Neuronal stem cell (in vitro differentiated cells): ENCODE measurements at regions not wholly inside any gene's neighbourhood (a gene's known extent, or its start where the extent isn't known, plus 50 kb on each side); places are given as distances from the start of the nearest gene placed in this dataset.

Source experiments
- DNase-seq: peaks from one replicate; pipeline ENCODE4 v3.0.0-alpha.2; 2013; ENCODE audit warnings: low spot score
- H2AFZ ChIP-seq: one replicate; pipeline ENCODE4 v1.6.1; 2013; ENCODE audit warnings: mild to moderate bottlenecking, low read length, inconsistent platforms
- H2AK5ac ChIP-seq: 2 replicates; pipeline ENCODE4 v1.6.1; 2013; ENCODE audit warnings: low read depth, mild to moderate bottlenecking, inconsistent platforms, low read length, moderate library complexity, mixed read lengths
- H2BK120ac ChIP-seq: 2 replicates; pipeline ENCODE4 v1.6.1; 2013; ENCODE audit warnings: low read depth, mild to moderate bottlenecking, inconsistent platforms, low read length, moderate library complexity, mixed read lengths
- H2BK12ac ChIP-seq: one replicate; pipeline ENCODE4 v1.6.1; 2013; ENCODE audit warnings: low read length, inconsistent platforms
- H2BK15ac ChIP-seq: 2 replicates; pipeline ENCODE4 v1.6.1; 2013; ENCODE audit warnings: mild to moderate bottlenecking, low read length, inconsistent platforms, mixed read lengths
- H2BK5ac ChIP-seq: one replicate; pipeline ENCODE4 v1.6.1; 2013; ENCODE audit warnings: inconsistent platforms, mild to moderate bottlenecking, low read length, moderate library complexity
- H3K14ac ChIP-seq: one replicate; pipeline ENCODE4 v1.6.1; 2013; ENCODE audit warnings: low read length, inconsistent platforms
- H3K18ac ChIP-seq: 2 replicates; pipeline ENCODE4 v1.6.1; 2013; ENCODE audit warnings: low read length, inconsistent platforms
- H3K23ac ChIP-seq: 2 replicates; pipeline ENCODE4 v1.6.1; 2013; ENCODE audit warnings: low read depth, mild to moderate bottlenecking, mixed read lengths, low read length, inconsistent platforms; ENCODE audit not compliant: poor library complexity
- H3K27ac ChIP-seq: replicated peaks from 3 replicates; pipeline ENCODE4 v1.5.1; 2013; ENCODE audit warnings: low read length, inconsistent platforms
- H3K27me3 ChIP-seq, 3 experiments: 2 replicates each; pipeline ENCODE4 v1.6.1; 2013; ENCODE audit warnings: low read length in 3 of 3, mild to moderate bottlenecking in 2 of 3, inconsistent platforms in 1 of 3, low read depth in 1 of 3, mixed read lengths in 1 of 3, moderate library complexity in 1 of 3; ENCODE audit not compliant: control insufficient read depth in 3 of 3, insufficient read depth in 3 of 3
- H3K36me3 ChIP-seq, 2 donors: replicated peaks in 1 of 2; 2 replicates each; pipeline ENCODE4 v1.6.1; 2013; ENCODE audit warnings: low read length in 2 of 2; ENCODE audit not compliant: control insufficient read depth in 2 of 2, insufficient read depth in 2 of 2
- H3K4ac ChIP-seq: 2 replicates; pipeline ENCODE4 v1.6.1; 2013; ENCODE audit warnings: inconsistent platforms, mild to moderate bottlenecking, low read length, moderate library complexity
- H3K4me1 ChIP-seq, 2 donors: 1 replicate in 1 of 2; 2 replicates in 1 of 2; pipeline ENCODE4 v1.6.1; 2013; ENCODE audit warnings: low read length in 2 of 2, low read depth in 1 of 2; ENCODE audit not compliant: control insufficient read depth in 2 of 2, insufficient read depth in 1 of 2
- H3K4me2 ChIP-seq: one replicate; pipeline ENCODE4 v1.6.1; 2013; ENCODE audit warnings: mild to moderate bottlenecking, low read length, inconsistent platforms; ENCODE audit not compliant: insufficient read depth, poor library complexity, severe bottlenecking
- H3K4me3 ChIP-seq, 2 donors: 2 replicates each; pipeline ENCODE4 v1.5.1; 2013; ENCODE audit warnings: low read length in 2 of 2, mild to moderate bottlenecking in 2 of 2, inconsistent platforms in 1 of 2, moderate library complexity in 1 of 2
- H3K79me1 ChIP-seq: one replicate; pipeline ENCODE4 v1.6.1; 2013; ENCODE audit warnings: low read depth, mild to moderate bottlenecking, inconsistent platforms, low read length, moderate library complexity
- H3K9ac ChIP-seq: one replicate; pipeline ENCODE4 v1.6.1; 2013; ENCODE audit warnings: mild to moderate bottlenecking, low read depth, low read length, inconsistent platforms; ENCODE audit not compliant: poor library complexity
- H3K9me3 ChIP-seq, 2 donors: replicated peaks in 1 of 2; 2 replicates each; pipeline versions ENCODE3 to v1.6.1; 2013; ENCODE audit warnings: low read length in 2 of 2, mild to moderate bottlenecking in 2 of 2, inconsistent platforms in 1 of 2, low read depth in 1 of 2, mixed read lengths in 1 of 2, moderate library complexity in 1 of 2; ENCODE audit not compliant: control insufficient read depth in 2 of 2, insufficient read depth in 1 of 2
- H4K8ac ChIP-seq: one replicate; pipeline ENCODE4 v1.6.1; 2013; ENCODE audit warnings: low read depth, mild to moderate bottlenecking, inconsistent platforms, low read length, moderate library complexity
- H4K91ac ChIP-seq: one replicate; pipeline ENCODE4 v1.6.1; 2013; ENCODE audit warnings: low read length, low read depth, mild to moderate bottlenecking, inconsistent platforms; ENCODE audit not compliant: poor library complexity
- WGBS, 2 donors: extraction: QIAGEN DNeasy Blood & Tissue Kit; methylation state at CpG; one replicate each; pipeline ENCODE4 v1.1.7; 2013; ENCODE audit warnings: missing lambda C conversion rate in 2 of 2, mixed read lengths in 1 of 2; ENCODE audit not compliant: insufficient read length in 2 of 2, insufficient replicate concordance in 1 of 2; ENCODE audit errors: extremely low coverage in 2 of 2; 5-methylcytosine and 5-hydroxymethylcytosine counted together

DNA sequence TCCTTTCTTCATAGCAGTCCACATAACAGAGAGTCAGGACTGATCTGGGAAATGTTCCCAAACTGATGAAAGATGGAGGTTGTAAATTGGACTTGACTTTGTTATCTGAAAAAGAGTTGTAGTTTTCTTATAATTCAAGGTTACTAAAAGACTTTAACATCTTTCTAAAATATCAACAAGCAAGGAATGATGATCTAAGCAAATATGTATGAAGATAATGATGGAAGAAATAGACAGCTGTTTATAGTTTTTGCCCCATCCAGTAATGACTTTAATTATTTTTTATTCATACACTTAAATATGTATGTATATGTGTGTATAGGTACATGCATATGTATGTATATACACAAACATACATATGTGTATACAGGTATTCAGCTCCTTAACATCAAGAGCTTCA, 411.1 kb upstream of the SPOCK3 start:
- Histone ChIP-seq H3K18ac (no peak overlapping the region), H3K36me3 (no peaks in the 10 kb centered on the region), H3K23ac (no peak overlapping the region), H3K4me2 (no peak overlapping the region), H3K27me3 (no peaks in the 10 kb centered on the region), H2BK5ac (no peak overlapping the region), H3K27ac (no peak overlapping the region), H2BK12ac (no peak overlapping the region), H2BK15ac (no peak overlapping the region), H3K79me1 (no peaks in the 10 kb centered on the region), H3K9me3 (no peaks in the 10 kb centered on the region), H3K14ac (no peak overlapping the region), H3K4me1 (no peaks in the 10 kb centered on the region), H2AK5ac (no peak overlapping the region), H2BK120ac (no peak overlapping the region), H3K4me3 (no peak overlapping the region), H3K9ac (no peak overlapping the region), H3K4ac (no peak overlapping the region), H4K8ac (no peak overlapping the region), H4K91ac (no peak overlapping the region), H2AFZ (no peak overlapping the region)
- DNase-seq, result no peak

DNA sequence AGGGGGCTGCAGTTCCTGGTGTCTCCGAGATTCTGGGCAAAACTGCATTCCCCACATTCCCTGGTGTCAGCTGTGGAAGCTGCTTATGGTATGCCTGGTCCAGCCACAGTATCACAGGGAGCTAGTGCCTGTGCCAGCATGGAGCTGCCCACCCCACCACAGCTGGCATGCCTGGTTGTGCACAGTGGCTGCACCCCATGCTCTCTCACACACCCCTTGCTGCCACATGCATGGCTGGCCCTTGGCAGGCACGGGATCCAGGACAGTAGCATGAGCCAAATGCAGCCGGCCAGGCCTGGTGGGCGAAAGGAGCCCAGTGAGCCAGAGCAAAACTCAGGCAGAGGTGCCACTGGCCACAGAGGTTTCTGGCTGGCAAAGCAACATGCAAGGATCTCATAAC, 418.0 kb upstream of the SPOCK3 start:
- peaks cover 0 to 7% of the 10 kb centered on the region in 2 donors for H3K9me3 ChIP-seq
- H2BK12ac ChIP-seq, result no peak overlapping the region
- no peak overlapping the region for H2BK5ac ChIP-seq
- no peaks in the 10 kb centered on the region for H3K79me1 ChIP-seq
- H3K14ac ChIP-seq, result no peak overlapping the region
- H3K4ac ChIP-seq, result no peak overlapping the region
- no peak overlapping the region for H2BK120ac ChIP-seq
- H3K23ac ChIP-seq, result no peak overlapping the region
- H2AFZ ChIP-seq, result no peak overlapping the region
- DNase-seq, result no peak
- no peak overlapping the region for H4K91ac ChIP-seq
- H4K8ac ChIP-seq, result no peak overlapping the region
- no CpG with 5 or more reads among the region's 4 CpGs for WGBS, 2 donors
- no peak overlapping the region for H3K27ac ChIP-seq
- no peak overlapping the region for H2AK5ac ChIP-seq
- no peak overlapping the region for H3K4me3 ChIP-seq
- no peaks in the 10 kb centered on the region for H3K27me3 ChIP-seq
- no peak overlapping the region for H3K4me2 ChIP-seq
- no peaks in the 10 kb centered on the region for H3K4me1 ChIP-seq
- peak overlapping the region; percentile 52 for H3K18ac ChIP-seq
- H3K9ac ChIP-seq, result no peak overlapping the region
- H2BK15ac ChIP-seq, result no peak overlapping the region
- H3K36me3 ChIP-seq, result no peaks in the 10 kb centered on the region

DNA sequence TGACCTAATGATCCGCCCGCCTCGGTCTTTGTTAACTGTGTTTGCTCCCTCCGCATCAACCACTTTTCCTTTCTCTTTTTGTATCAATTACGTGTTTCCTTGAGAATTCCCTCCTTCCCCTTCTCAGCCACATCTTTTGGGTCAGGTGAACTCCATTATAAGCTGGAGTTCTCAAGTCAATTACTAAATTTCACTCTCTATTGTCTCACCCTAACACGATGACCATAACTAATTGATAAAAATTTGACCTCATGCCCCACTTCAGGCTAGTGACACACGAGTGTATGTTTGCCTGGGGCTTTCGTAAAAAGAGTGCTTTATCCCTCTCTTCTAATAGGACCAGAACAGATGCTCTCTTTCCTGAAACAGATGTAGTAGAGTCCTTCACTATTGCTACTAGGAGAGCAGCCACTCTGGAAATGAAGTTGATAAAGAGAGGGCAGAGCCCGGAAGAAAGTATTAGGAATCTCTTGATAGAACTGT, 403.6 kb upstream of the ANXA10 start:
- Histone ChIP-seq H3K4ac (no peak overlapping the region), H2AK5ac (no peak overlapping the region), H3K9ac (no peak overlapping the region), H2BK15ac (no peak overlapping the region), H3K27me3 (no peaks in the 10 kb centered on the region), H4K91ac (no peak overlapping the region), H4K8ac (no peak overlapping the region), H3K4me1 (no peaks in the 10 kb centered on the region), H2BK5ac (no peak overlapping the region), H3K4me2 (no peak overlapping the region), H2AFZ (no peak overlapping the region), H3K14ac (no peak overlapping the region), H3K79me1 (no peaks in the 10 kb centered on the region), H2BK120ac (no peak overlapping the region), H3K18ac (no peak overlapping the region), H3K23ac (no peak overlapping the region), H3K27ac (no peak overlapping the region), H3K4me3 (no peak overlapping the region), H2BK12ac (no peak overlapping the region), H3K36me3 (no peaks in the 10 kb centered on the region), H3K9me3 (no peaks in the 10 kb centered on the region)
- no peak for DNase-seq
- WGBS, 2 donors, result no CpG with 5 or more reads among the region's 9 CpGs

DNA sequence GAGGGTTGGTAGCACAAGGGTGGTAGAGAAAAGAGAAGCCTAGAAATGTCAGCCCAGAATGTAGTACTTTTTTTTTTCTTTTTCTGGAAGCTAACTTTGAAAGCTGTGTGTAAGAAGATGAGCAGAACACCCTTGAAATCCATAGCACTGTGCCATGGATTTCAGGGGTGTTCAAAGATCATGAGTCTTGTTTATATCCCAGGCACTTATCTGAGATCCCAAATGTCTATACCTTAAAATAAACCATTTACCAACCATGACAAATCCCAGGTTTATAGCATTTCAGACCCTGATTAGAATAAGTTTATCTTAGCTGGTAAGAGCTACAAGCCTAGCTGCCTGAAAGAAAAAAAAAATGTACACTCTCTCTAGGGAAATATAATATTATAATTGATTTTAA, 389.9 kb upstream of the ANXA10 start:
- H3K27me3 ChIP-seq, result no peaks in the 10 kb centered on the region
- no peak overlapping the region for H2BK120ac ChIP-seq
- no peaks in the 10 kb centered on the region for H3K79me1 ChIP-seq
- H2BK5ac ChIP-seq, result no peak overlapping the region
- no peak overlapping the region for H3K4me2 ChIP-seq
- no peak overlapping the region for H2AK5ac ChIP-seq
- H4K8ac ChIP-seq, result no peak overlapping the region
- no peak for DNase-seq
- no peak overlapping the region for H3K4ac ChIP-seq
- H3K9me3 ChIP-seq, result no peaks in the 10 kb centered on the region
- no peaks in the 10 kb centered on the region for H3K4me1 ChIP-seq
- H2BK15ac ChIP-seq, result no peak overlapping the region
- no peak overlapping the region for H2BK12ac ChIP-seq
- no peak overlapping the region for H3K14ac ChIP-seq
- H3K36me3 ChIP-seq, result no peaks in the 10 kb centered on the region
- H3K23ac ChIP-seq, result no peak overlapping the region
- H3K9ac ChIP-seq, result no peak overlapping the region
- H2AFZ ChIP-seq, result no peak overlapping the region
- no peak overlapping the region for H3K4me3 ChIP-seq
- H4K91ac ChIP-seq, result no peak overlapping the region
- H3K18ac ChIP-seq, result no peak overlapping the region
- no peak overlapping the region for H3K27ac ChIP-seq
